DND-41 (cell line): ENCODE measurements at regions not wholly inside any gene's neighbourhood (a gene's known extent, or its start where the extent isn't known, plus 50 kb on each side); places are given as distances from the start of the nearest gene placed in this dataset.

ENCODE experiments used
- ATAC-seq: fragments of 200-7000 bp; cut with Tn5 transposase; 3 replicates; pipeline ENCODE4 v1.9.1; 2021; ENCODE audit warnings: low read depth; ENCODE audit not compliant: insufficient read depth
- DNase-seq: peaks from one replicate; pipeline ENCODE4 v3.0.0-alpha.2; 2020
- H2AFZ ChIP-seq: 2 replicates; pipeline ENCODE4 v1.6.0; 2012; ENCODE audit warnings: low read depth, low read length
- H3K27ac ChIP-seq: 2 replicates; pipeline ENCODE4 v1.5.1; 2012; ENCODE audit warnings: low read length, inconsistent platforms
- H3K27me3 ChIP-seq: fragments of 200-600 bp; sonication (generic); 2 replicates; pipeline ENCODE4 v1.6.0; 2012; ENCODE audit warnings: low read length, mild to moderate bottlenecking, inconsistent platforms; ENCODE audit not compliant: insufficient read depth, poor library complexity
- H3K36me3 ChIP-seq: 2 replicates; pipeline ENCODE4 v1.5.1; 2012; ENCODE audit warnings: low read length, inconsistent platforms; ENCODE audit not compliant: insufficient read depth
- H3K4me1 ChIP-seq: 2 replicates; pipeline ENCODE4 v1.5.1; 2012; ENCODE audit warnings: mild to moderate bottlenecking, low read length; ENCODE audit not compliant: insufficient read depth
- H3K4me2 ChIP-seq: 2 replicates; pipeline ENCODE4 v1.6.0; 2012; ENCODE audit warnings: mild to moderate bottlenecking, moderate library complexity, low read length, inconsistent platforms; ENCODE audit not compliant: insufficient read depth
- H3K4me3 ChIP-seq, 2 experiments: fragments of 200-600 bp in 1 of 2; shearing (Covaris generic) in 1 of 2; 2 replicates each; pipeline ENCODE4 v1.5.1; 2012 to 2016; ENCODE audit warnings: inconsistent platforms in 2 of 2, low read length in 2 of 2, mild to moderate bottlenecking in 2 of 2, low read depth in 1 of 2, moderate library complexity in 1 of 2
- H3K79me2 ChIP-seq: 2 replicates; pipeline ENCODE4 v1.6.0; 2012; ENCODE audit warnings: low read length, inconsistent platforms; ENCODE audit not compliant: insufficient read depth
- H3K9ac ChIP-seq: 2 replicates; pipeline ENCODE4 v1.6.0; 2012; ENCODE audit warnings: low read depth, mild to moderate bottlenecking, inconsistent platforms, low read length, moderate library complexity
- H3K9me3 ChIP-seq: 2 replicates; pipeline ENCODE4 v1.5.1; 2012; ENCODE audit warnings: low read length, moderate library complexity, mild to moderate bottlenecking, inconsistent platforms; ENCODE audit not compliant: insufficient read depth, severe bottlenecking
- H4K20me1 ChIP-seq: 2 replicates; pipeline ENCODE4 v1.6.0; 2012; ENCODE audit warnings: low read length; ENCODE audit not compliant: insufficient read depth
- CTCF ChIP-seq: IDR thresholded peaks from 2 replicates; pipeline ENCODE4 v1.5.1; 2012; ENCODE audit warnings: borderline replicate concordance, low read length, moderate library complexity, mild to moderate bottlenecking; ENCODE audit not compliant: poor library complexity, severe bottlenecking; ENCODE audit errors: extremely low read depth
- EZH2 ChIP-seq: IDR thresholded peaks from 3 replicates; pipeline ENCODE4 v1.6.1; 2012; ENCODE audit warnings: borderline replicate concordance, low read depth, mild to moderate bottlenecking, moderate library complexity, low read length, inconsistent platforms; ENCODE audit not compliant: severe bottlenecking

DNA sequence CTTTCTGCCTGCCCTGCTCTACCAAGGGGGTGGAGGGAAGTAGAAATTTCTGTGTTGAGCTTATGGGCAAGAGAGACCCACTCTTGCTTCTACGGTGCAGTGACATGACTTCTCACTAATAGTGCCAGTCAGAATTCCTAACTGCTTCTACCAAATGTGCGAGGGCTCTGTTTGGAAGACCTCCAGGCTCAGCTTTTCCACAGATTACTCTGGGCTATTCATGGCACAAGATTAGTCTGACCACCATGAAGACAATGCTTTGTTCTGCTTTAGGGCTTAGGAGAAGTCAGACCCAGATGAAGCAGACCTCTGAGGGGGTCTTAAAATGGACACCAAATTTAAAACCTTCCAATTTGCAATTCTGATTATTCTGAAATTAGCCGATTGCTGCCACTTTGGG lies 195.9 kb upstream of the TBC1D5 start:
- Histone ChIP-seq H3K4me2 (no peak overlapping the region), H3K9me3 (no peaks in the 10 kb centered on the region), H3K27ac (no peak overlapping the region; the same call in 1 of the 2 replicates), H2AFZ (peak overlapping the region; percentile 12; the same call in 1 of the 2 replicates), H3K4me3 (no peak overlapping the region), H3K27me3 (no peaks in the 10 kb centered on the region), H3K4me1 (peaks cover 25% of the 10 kb centered on the region), H3K36me3 (no peaks in the 10 kb centered on the region), H3K9ac (no peak overlapping the region), H3K79me2 (no peaks in the 10 kb centered on the region), H4K20me1 (no peaks in the 10 kb centered on the region)
- TF ChIP-seq CTCF (no peak), EZH2 (no peak)
- DNase-seq (no peak), ATAC-seq (no peak)

DNA sequence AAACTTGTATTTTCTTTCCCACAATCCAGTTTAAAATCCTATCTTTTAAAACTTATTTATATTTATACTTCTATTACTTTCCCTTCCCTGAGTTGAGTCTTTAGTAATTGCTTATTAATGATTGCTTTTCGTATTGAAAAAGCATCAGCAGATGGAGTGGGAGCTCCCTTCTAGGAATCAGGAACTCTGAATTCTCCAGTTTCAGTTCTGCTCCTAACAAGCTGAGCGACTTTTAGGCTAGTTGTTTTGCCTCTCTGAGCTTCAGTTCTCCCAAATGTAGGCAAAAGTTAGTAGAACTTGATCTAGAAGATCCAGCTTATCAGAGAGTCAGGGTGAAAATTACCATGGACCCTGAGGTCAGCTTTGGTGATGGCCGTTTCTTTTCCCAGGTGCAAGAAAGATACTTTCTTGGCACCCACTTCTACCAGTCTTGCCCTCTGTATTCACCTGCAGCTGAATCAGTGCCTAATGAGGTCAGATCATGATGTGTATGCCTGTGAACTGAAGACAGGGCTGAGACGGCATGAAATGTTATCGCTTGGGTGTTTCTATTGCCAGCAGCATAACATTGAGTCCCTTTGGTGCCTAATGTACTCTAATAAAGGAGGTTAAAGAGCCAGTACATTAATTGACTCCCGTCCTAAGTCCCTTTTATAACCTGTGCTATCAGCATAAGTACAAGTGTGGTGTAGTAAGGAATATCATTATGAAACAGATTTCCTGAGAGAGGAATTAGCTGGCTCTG lies 194.5 kb upstream of the TBC1D5 start:
- Histone ChIP-seq H3K9me3 (no peaks in the 10 kb centered on the region), H3K9ac (no peak overlapping the region)
- no peak for DNase-seq

DNA sequence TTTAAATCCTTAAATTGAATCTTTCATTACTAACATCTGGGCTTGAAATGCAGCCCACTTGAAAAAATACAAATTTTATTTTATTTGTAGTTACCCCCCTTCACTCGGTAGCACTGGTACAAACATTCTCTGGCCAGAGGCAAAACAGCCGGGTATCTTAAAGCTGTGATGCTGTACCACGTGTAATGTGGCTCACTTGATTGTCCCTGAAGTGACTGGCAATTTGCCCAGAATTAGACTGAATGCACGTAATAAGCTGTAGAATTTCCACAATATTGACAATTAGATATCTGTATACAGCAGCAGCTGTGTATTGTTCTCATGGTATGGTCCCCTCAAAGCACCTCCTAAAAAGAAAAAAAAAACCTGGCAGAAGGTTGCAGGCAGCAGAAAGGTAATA lies 192.8 kb upstream of the TBC1D5 start:
- H3K4me2 ChIP-seq, result no peak overlapping the region
- no peak overlapping the region for H2AFZ ChIP-seq
- peaks cover 2% of the 10 kb centered on the region for H3K9me3 ChIP-seq
- H3K4me3 ChIP-seq, result no peak overlapping the region
- H3K4me1 ChIP-seq, result peaks cover 27% of the 10 kb centered on the region
- H3K79me2 ChIP-seq, result no peaks in the 10 kb centered on the region
- H3K36me3 ChIP-seq, result no peaks in the 10 kb centered on the region
- H4K20me1 ChIP-seq, result no peaks in the 10 kb centered on the region
- TF ChIP-seq CTCF, result no peak
- no peak for TF ChIP-seq EZH2
- H3K27me3 ChIP-seq, result no peaks in the 10 kb centered on the region
- H3K9ac ChIP-seq, result no peak overlapping the region
- DNase-seq (no peak), ATAC-seq (no peak)
- no peak overlapping the region for H3K27ac ChIP-seq

More for the DNA sequence above, 194.5 kb upstream of the TBC1D5 start:
- Histone ChIP-seq H3K27ac (no peak overlapping the region), H3K4me2 (no peak overlapping the region), H4K20me1 (no peaks in the 10 kb centered on the region), H3K79me2 (no peaks in the 10 kb centered on the region), H3K36me3 (no peaks in the 10 kb centered on the region), H3K4me1 (peaks cover 25% of the 10 kb centered on the region), H3K4me3 (no peak overlapping the region), H2AFZ (0 out of 2 replicates have a peak overlapping the region, but pooled peaks have one; percentile 34), H3K27me3 (no peaks in the 10 kb centered on the region)
- TF ChIP-seq CTCF, result no peak
- no peak for TF ChIP-seq EZH2
- ATAC-seq, result no peak
